ENCODE measurements at regions not wholly inside any gene's neighbourhood (a gene's known extent, or its start where the extent isn't known, plus 50 kb on each side); places are given as distances from the start of the nearest gene placed in this dataset.

GRCh38 chr2:126504949-126505348, 151.0 kb upstream of the GYPC start:
- no peak overlapping the region for H3K4me3 ChIP-seq (ENCODE audit: low read depth, low read length)
- TF ChIP-seq CTCF (IDR thresholded peaks at IDR 0.05; ENCODE audit: borderline replicate concordance, insufficient read depth, low read depth, low read length): no peak

GRCh38 chr2:126506786-126507185, 149.2 kb upstream of the GYPC start:
- no peak for TF ChIP-seq CTCF (IDR thresholded peaks at IDR 0.05; ENCODE audit: borderline replicate concordance, insufficient read depth, low read depth, low read length)

GRCh38 chr2:126507425-126507911, 148.5 kb upstream of the GYPC start:
- no peak for TF ChIP-seq CTCF (IDR thresholded peaks at IDR 0.05; ENCODE audit: borderline replicate concordance, insufficient read depth, low read depth, low read length)
- no peak overlapping the region for H3K4me3 ChIP-seq (ENCODE audit: low read depth, low read length)

More at GRCh38 chr2:126506786-126507185, 149.2 kb upstream of the GYPC start:
- H3K4me3 ChIP-seq (ENCODE audit: low read depth, low read length): no peak overlapping the region

- H3K4me3 ChIP-seq (ENCODE audit: low read depth, low read length): no peak overlapping the region
- TF ChIP-seq CTCF (IDR thresholded peaks at IDR 0.05; ENCODE audit: borderline replicate concordance, insufficient read depth, low read depth, low read length): no peak
Measured at GRCh38 chr2:126510356-126510755, 145.6 kb upstream of the GYPC start.

GRCh38 chr2:126510960-126511359, 145.0 kb upstream of the GYPC start:
- H3K4me3 ChIP-seq (ENCODE audit: low read depth, low read length): no peak overlapping the region
- TF ChIP-seq CTCF (IDR thresholded peaks at IDR 0.05; ENCODE audit: borderline replicate concordance, insufficient read depth, low read depth, low read length): no peak

- TF ChIP-seq CTCF (IDR thresholded peaks at IDR 0.05; ENCODE audit: borderline replicate concordance, insufficient read depth, low read depth, low read length): no peak
- H3K4me3 ChIP-seq (ENCODE audit: low read depth, low read length): no peak overlapping the region
Measured at GRCh38 chr2:126512026-126512425, 143.9 kb upstream of the GYPC start.

GRCh38 chr2:126513033-126513432, 142.9 kb upstream of the GYPC start:
- TF ChIP-seq CTCF (IDR thresholded peaks at IDR 0.05; ENCODE audit: borderline replicate concordance, insufficient read depth, low read depth, low read length): no peak

More at GRCh38 chr2:126513033-126513432, 142.9 kb upstream of the GYPC start:
- H3K4me3 ChIP-seq (ENCODE audit: low read depth, low read length): no peak overlapping the region
